NAMALWA (cell line): ENCODE measurements at regions not wholly inside any gene's neighbourhood (a gene's known extent, or its start where the extent isn't known, plus 50 kb on each side); places are given as distances from the start of the nearest gene placed in this dataset.

ENCODE experiments used
- DNase-seq: peaks from one replicate; pipeline ENCODE4 v3.0.0-alpha.2; 2015; ENCODE audit warnings: low spot score

DNA sequence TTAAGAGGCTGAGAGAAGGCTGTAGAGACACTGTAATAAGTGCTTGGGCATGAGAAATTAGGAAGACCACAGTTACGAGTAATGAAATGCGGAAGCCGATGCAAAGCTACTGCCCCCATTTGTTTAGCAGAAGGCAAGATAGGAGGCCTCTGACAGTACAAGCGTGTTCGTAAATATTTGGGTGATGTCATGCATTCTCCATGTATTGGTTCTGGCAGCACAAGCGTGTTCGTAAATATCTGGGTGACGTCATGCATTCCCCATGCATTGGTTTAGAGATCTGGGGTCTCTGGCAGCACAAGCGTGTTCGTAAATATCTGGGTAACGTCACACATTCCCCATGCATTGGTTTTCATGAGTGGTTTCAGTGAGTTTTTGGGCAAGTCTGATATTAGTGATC lies 661.5 kb upstream of the FRG1 start:
- no peak for DNase-seq

DNA sequence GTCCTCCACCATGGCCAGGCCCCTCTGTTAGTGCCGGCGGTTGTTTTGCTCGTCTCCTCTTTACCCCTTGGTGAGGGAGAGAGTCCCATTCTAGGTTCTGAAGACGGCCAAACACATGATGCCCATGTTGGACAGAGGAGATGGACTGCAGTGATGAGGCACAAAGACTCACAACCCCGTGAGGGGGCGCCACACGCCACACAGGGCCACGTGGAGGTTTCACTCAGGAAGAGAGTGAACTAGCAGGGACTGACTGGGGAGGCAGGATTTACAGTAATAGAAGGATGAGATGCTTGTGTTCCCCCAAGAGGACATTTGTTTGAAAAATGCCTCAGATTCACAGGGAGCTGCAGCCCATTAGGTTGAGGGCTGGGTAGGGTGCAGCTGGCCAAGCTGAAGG lies 655.3 kb upstream of the FRG1 start:
- no peak for DNase-seq

DNA sequence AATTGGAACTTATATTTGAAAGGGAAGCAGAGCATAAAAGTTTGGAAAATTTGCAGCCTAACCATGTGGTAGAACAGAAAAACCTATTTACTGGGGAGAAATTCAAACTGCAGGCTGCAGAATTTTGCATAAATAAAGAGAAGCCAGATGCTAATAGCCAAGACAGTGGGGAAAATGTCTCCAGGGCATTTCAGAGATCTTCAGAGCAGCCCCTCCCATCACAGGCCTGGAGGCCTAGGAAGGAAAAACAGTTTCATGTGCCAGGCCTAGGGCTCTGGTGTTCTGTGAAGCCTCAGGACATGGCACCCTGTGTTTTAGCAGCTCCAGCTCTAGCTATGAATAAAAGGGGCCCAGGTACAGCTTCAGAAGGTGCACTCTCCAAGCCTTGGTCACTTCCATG lies 648.7 kb upstream of the FRG1 start:
- no peak for DNase-seq

DNA sequence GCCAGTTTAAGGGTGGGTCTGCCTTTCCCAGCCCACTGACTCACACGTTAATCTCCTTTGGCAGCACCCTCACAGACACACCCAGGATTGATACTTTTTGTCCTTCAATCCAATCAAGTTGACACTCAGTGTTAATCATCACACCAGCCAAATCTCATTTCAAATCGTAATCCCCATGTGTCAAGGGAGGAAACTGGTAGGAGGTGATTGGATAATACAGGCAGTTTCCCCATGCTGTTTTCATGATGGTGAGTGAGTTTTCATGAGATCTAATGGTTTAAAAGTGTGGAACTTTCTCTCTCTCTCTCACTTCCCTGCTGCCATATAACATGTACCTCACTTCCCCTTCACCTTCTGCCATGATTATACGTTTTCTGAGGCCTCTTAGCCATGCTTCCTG lies 647.2 kb upstream of the FRG1 start:
- no peak for DNase-seq

DNA sequence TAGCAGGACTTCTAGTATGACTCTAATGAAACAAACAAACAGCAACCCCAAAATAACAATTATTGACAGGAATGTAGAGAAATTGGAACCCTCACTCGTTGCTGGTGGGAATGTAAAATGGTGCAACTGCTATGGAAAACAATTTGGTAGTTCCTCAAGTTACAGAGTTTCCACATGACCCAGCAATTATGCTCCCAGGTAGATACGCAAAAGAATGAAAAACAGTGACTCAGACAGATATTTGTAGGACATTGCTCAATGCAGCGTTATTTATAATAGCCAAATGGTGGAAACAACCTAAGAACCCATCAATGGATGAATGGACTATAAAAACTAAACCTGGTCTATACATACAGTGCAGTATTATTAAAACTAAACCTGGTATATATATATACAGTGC lies 646.1 kb upstream of the FRG1 start:
- no peak for DNase-seq

DNA sequence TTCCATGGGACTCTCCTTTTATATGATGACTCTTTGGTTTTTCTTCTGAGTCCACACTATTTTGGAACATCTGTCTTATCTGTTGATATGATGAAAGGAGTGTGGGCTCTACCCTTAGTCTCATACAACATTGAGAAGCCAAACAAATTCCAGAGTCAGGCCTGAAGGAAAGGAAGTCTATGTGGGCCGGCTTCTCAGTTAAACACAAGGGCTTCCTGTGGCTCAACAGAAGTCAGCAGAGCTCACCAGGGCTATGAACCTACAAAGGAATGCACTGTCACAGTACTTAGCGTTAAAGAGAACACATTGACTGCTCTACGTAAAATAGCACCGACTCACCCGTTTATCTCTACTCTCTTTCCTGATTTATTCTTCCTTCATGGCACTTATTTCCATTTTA lies 641.0 kb upstream of the FRG1 start:
- DNase-seq: no peak

DNA sequence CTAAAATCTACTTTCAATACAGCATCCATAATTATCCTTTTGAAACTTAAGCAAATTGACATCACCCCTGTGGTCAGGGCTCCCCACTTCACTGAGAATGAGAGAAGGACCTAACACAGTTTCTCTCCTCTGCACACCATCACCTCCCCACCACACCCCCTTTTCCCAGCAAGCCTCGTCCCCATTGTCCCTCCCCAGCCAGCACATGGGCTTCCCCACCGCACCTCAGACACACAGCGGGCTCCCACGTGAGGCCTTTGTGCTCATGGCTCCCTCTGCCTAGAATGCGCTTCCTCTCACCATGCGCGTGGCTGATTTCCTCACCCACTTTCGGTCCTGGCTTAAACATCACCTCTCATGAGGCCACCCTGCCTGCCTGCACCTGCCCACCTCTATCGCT lies 639.0 kb upstream of the FRG1 start:
- no peak for DNase-seq

DNA sequence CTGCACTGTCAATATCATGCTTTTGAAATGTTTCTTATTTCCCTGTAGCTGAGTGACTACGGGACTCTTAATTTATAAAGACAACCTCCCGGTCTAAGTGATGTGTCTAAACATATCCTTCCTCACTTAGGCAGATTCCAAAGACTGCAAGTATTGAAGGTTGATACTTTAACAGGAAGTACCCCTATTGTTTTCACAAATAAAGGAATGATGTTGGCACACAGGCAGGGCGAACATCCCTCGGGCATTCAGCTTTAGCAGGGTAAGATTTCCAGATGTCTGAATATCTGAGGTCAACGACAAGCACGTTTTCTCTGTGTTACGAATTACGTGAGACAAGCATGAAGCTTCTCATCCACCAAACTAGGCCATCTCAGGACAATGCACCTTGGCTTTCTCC lies 638.0 kb upstream of the FRG1 start:
- DNase-seq: no peak

DNA sequence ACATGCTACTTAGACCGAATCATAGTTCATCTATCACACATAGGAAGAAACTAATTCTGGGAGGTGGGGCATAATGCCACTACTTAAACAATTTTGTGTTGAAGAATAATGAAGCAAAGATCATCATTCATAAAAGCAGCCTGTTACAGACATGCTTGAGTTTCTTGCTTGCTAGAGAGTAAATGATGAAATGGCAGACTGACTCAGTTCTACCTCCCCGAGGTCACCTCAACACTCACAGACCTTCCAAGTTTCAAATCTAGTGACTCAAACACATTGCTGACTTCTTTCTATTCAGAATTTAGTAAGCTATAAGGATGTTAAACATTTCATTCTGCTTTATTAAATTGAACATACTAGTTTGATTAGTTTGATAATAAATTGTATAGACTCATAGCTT lies 636.5 kb upstream of the FRG1 start:
- no peak for DNase-seq

DNA sequence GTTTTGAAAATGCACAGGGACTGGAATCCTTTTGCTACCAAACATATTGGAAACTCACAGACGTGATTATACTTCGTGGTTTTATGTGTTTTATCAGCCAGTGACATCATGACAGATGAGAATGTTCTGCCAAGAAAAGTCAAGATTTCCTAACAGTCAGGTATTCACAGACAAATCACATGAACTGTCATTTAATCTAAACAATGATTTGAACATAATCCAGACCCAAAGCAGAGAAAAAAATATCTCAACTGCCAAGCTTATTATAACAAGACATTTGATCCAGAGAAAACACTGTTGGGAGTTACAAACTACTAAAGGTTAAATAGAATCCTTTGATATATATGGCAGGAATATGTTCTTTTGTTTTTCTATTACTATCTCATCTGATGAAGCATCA lies 635.9 kb upstream of the FRG1 start:
- DNase-seq: no peak

DNA sequence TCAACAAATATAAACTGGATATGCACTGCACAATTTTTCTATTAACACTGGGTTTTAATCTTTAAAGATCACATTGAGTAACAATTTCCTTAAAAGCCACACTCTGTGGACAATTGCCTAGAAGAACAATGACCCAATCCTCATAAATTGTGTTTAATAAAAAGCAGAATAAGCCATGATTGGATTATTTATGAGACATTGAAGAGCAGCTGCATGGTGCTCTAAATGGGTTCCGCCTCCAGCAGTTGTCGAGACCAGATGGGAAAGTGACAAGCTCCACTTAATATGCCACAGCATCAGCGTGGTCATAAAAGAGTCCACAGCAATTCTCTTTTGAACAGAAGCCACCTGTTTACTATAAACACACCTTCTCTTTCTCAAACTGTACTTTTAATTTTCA lies 635.2 kb upstream of the FRG1 start:
- DNase-seq: no peak

DNA sequence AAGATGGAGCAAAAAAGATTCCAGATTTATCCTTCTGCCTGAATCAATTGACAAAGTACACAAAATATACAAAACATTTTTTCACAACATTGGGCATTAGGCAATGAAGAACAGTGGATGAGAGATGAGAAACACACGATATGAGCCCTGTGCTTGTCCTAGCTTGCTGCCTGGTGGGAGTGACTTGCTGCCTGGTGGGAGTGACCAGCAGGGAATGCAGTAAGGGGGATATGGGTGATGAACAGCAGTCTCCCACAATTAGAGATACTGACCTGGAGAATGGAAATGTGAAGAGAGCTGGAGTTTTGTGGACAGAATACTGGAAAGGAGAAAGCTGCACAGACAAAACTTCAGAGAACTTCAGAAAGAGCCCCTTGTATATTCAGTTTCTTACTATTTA lies 629.4 kb upstream of the FRG1 start:
- no peak for DNase-seq

DNA sequence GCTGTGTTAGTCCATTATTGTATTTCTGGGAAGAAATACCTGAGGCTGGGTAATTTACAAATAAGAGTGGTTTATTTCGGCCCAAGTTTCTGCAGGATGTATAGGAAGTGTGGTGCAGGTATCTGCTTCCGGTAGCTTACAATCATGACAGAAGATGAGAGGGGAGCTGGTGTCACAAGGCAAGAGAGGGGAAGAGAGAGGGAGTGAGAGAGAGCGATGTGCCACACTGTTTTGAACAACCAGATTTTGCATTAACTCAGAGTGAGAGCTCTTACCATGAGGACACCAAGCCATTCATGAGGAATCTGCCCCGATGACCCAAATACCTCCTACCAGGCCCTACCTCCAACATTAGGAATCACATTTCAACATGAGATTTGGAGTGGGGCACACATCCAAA lies 627.6 kb upstream of the FRG1 start:
- no peak for DNase-seq

DNA sequence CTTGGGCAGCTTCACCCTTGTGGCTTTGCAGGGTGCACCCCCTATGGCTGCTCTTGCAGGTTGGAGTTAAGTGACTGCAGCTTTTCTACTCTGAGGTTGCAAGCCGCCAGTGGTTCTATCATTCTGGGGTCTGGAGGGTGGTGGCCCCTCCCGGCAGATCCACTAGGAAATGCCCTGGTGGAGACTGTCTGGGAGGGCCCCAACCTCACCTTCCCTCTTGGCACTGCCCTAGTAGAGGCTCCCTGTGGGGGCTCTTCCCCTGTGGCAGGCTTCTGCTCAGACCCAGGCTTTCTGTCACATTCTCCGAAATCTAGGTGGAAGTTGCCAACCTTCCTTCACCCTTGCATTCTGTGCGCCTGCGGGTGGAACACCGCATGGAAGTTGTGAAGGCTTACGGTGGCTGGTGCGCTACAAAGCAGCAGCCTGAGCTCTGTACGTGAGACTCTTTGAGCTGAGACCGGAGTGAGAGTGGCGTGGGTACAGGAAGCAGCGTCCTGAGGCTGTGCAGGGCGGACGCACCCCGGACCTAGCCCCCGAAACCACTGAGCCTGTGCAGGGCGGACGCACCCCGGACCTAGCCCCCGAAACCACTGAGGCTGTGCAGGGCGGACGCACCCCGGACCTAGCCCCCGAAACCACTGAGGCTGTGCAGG lies 626.7 kb upstream of the FRG1 start:
- DNase-seq: no peak

DNA sequence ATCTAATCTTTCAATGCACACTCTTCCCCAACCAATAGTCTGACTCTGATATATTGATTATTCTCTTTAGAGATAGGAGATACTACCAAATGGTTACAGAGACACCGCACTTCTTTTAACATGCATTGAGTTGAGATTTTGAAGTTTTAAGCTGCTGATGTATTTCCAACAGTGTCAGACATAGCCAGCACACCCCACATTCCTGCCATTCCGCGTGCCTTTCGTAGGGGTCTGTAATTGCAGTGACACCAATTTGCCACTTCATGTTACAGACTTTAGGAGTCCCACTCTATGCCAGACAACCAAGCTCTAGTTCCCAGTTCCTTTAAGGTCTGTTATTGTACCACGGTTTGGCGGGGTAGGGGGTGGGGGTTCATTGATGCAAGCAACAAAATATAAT lies 618.2 kb upstream of the FRG1 start:
- no peak for DNase-seq

DNA sequence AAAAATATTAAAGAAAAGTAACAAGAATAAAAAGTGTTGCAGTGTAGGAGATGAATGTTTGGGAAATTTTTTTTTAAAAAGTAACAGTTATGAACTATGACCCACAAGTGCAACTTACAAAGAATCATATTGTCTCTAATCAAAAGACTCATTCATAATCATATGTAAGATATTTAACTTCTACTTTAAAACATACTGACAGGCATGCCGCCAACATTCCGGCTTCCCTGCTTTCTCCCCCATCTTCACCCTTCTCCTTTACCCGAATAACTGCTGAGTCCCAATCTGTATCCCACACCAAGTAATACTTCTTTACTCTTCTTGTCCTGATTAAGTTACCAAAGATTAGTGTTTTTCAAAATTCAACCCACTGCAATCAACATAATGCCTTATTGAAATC lies 598.8 kb upstream of the FRG1 start:
- DNase-seq: no peak

DNA sequence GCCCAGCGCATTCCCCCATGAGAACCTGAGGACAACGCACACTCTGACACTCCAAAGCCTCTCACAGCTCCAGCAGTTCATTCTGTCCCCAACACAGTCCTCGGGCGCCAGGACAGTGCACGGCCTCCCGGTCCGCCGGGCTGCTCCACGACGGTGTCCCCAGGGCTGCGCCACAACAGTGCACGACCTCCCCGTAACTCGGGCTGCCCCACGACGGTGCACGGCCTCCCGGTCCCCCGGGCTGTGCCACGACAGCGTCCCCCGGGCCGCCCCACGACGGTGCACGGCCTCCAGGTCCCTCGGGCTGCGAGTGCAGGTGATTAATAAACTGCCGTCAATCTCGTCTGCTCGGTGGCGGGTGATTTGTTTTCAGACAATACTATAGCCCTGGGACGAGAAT lies 585.1 kb upstream of the FRG1 start:
- no peak for DNase-seq

DNA sequence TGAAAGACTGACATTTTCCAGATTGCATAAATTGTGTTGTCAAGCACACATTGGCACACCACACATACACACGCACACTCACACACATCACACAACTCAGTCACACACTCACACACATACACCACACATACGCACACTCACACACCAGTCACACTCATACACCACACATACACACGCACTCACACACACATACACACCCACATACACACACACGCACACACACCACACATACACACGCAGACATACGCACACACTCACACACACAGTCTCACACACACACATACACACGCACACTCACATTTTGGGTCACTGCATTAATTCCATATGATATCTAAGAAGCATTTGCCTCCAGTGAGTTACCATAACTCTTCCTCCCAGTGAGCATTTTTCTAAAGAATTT lies 578.3 kb upstream of the FRG1 start:
- DNase-seq: no peak

DNA sequence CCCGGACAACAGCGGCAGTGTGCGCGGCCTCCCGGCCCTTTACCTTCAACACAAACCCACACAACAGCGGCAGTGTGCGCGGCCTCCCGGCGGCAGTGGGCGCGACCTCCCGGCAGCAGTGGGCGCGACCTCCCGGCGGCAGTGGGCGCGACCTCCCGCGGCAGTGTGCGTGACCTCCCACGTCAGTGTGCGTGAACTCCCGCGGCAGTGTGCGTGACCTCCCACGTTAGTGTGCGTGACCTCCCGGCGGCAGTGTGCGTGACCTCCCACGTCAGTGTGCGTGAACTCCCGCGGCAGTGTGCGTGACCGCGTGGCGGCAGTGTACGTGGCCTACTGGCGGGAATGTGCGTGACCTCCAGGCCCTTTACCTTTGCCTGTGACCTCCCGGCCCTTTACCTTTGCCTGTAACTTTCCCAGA lies 576.6 kb upstream of the FRG1 start:
- no peak for DNase-seq

DNA sequence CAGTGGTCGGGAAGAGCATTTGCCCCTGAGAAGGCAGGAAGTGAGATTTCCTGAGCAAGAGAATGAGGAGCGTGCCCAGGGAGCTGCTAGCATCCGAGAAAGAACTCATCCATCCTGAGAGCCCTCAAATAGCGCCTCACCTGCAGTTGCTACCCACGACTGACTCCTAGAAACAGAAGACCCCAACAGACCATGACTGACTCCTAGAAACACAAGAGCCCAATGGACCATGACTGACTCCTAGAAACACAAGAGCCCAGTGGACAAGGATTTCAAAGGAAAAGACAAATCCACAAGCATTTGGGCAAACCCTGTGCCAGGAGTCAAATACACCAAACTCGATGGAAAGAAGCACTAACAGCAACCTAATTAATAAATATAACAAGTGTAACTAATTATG lies 575.2 kb upstream of the FRG1 start:
- no peak for DNase-seq

DNA sequence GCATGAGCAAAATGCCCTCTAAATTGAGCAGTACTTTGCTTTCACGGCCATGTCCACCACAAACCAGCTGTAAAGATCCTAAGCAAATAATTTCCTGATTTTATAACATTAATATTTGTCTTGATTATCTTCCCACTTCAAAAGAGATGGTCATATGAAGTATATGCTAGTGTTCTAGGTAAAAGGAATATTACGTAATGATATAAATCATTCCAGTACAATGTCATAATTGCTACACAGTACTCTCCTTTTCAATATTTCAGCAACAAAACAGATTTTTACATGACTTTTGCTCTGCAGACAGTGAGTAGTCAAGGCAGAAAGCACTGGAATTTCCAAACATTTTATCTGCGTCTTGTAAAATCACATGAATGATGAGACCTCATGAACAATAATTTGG lies 572.8 kb upstream of the FRG1 start:
- DNase-seq: no peak

DNA sequence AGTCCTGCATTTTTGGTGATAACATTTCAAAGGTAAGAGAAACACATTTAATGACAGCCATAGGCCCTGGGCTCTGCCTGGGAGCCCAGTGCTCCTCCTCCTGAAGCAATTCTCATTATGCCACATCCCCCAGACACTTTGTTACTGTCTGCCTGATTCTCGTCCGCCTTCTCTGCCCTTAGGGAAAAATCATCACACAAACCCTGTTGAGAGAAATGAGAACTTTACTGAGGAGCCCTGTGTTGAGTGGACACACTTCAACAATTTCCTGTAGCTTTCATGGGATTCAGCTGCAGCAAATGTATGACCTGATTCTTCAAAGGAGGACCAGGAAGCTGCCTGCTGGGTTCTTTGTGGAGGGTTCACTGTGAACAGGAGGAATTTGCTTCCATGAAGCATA lies 566.5 kb upstream of the FRG1 start:
- DNase-seq: no peak

DNA sequence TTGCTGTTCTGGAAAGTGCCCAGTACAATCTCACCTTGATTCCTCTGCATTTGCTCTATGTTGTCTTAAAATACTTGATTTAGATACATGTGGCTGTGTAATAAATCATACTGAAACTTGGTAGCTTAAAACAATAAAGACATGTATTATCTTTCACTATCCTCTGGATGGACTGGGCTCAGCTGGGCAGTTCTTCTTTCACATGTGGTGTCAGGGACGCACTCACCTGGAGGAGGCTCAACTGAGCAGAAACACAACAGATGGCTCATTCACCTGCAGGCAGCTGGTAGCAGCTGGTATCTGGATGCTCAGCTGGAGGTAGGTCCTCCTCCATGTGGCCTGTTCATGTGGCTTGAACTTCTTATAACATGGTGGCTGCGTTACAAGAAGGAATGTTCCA lies 563.8 kb upstream of the FRG1 start:
- no peak for DNase-seq

DNA sequence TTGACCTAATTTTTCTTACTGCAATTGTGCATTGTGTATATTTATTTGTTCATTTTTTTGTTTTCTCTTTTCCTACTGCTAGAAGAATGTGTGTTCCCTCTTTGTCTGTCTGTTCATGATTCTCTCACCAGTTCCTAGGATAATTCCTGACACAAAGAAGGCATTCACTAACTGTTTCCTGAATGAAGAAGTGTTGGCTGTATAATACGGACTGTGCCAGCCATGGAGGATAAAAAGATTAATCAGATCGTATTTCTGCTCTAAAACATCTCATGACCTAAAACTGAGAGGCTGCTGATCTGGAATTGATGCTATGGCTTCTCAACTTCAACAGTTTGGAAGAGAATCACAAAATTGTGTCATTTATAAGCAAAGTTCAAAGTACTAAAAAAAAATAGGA lies 563.1 kb upstream of the FRG1 start:
- DNase-seq: no peak

DNA sequence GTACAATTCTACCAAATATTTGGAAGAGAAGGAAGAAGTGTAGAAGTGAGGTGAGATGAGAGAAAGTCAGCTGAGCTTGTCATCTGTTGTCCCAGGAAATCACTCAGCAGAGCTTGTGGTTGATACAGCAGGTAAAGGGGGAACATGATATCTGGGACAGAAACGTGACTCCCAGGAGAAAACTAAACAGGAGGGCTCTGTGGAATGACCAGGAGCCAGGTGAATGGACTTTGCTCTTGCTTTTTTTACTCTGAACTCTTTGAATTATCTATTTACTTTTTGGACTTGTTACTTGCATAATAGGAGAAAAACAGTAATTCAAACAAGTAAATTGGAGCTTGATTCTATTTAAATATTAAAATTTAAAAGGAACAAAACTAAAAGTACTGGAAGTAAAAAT lies 555.6 kb upstream of the FRG1 start:
- DNase-seq: no peak
